Neutrophil (primary cell): ENCODE measurements at regions not wholly inside any gene's neighbourhood (a gene's known extent, or its start where the extent isn't known, plus 50 kb on each side); places are given as distances from the start of the nearest gene placed in this dataset.

ENCODE experiments used
- H3K27ac ChIP-seq: fragments of 200-600 bp; sonication (generic); 2 replicates; pipeline ENCODE4 v1.5.1; 2016; ENCODE audit warnings: mild to moderate bottlenecking, moderate library complexity
- H3K27me3 ChIP-seq: fragments of 200-600 bp; sonication (generic); 2 replicates; pipeline ENCODE4 v1.6.0; 2016; ENCODE audit warnings: mild to moderate bottlenecking
- H3K36me3 ChIP-seq: fragments of 200-600 bp; sonication (generic); 2 replicates; pipeline ENCODE4 v1.5.1; 2017
- H3K4me1 ChIP-seq, 2 experiments: fragments of 200-600 bp in 1 of 2; sonication (generic) in 1 of 2; 1 replicate in 1 of 2; 2 replicates in 1 of 2; pipeline versions ENCODE4 v1.5.1 to v1.6.1; 2013 to 2016; ENCODE audit warnings: low read depth in 1 of 2, low read length in 1 of 2, mild to moderate bottlenecking in 1 of 2, moderate library complexity in 1 of 2; ENCODE audit not compliant: control insufficient read depth in 1 of 2, insufficient read depth in 1 of 2
- H3K4me3 ChIP-seq, 2 experiments: fragments of 200-600 bp in 1 of 2; sonication (generic) in 1 of 2; 1 replicate in 1 of 2; 2 replicates in 1 of 2; pipeline ENCODE4 v1.5.1; 2013 to 2016; ENCODE audit warnings: low read depth in 1 of 2, low read length in 1 of 2, mild to moderate bottlenecking in 1 of 2, moderate library complexity in 1 of 2
- H3K9me3 ChIP-seq: fragments of 200-600 bp; sonication (generic); 2 replicates; pipeline ENCODE4 v1.5.1; 2016
- TF ChIP-seq, protein P1 (sequence below): fragments of 200-600 bp; sonication (generic); IDR thresholded peaks from 2 replicates; pipeline ENCODE4 v1.5.1; 2016; ENCODE audit warnings: antibody characterized with exemption

DNA sequence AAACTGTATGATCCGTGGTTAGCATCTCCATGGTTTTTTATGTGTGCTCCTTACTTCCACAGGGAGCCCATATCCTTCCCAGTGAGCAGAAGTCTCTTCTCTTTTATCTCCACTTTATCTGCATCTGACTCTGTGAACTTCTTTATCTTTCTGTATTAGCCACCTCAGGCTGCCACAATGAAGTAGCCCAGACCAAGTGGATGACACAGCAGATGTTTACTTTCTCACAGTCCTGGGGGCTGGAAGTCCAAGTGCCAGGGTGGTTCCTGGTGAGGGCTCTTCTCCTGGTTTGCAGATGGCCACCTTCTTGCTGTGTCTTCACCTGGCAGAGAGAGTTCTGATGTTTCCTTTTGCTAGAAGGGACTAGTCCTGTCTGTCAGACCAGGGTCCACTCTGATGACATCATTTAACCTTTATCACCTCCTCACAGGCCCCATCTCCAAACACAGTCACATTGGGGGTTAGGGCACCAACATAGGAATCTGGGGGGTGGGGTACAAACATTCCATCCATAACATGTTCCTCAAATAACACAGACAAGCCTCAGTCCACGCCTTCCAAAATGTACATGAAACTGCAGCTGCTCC lies 108.5 kb upstream of the RNF32 start:
- TF ChIP-seq, protein P1, sequence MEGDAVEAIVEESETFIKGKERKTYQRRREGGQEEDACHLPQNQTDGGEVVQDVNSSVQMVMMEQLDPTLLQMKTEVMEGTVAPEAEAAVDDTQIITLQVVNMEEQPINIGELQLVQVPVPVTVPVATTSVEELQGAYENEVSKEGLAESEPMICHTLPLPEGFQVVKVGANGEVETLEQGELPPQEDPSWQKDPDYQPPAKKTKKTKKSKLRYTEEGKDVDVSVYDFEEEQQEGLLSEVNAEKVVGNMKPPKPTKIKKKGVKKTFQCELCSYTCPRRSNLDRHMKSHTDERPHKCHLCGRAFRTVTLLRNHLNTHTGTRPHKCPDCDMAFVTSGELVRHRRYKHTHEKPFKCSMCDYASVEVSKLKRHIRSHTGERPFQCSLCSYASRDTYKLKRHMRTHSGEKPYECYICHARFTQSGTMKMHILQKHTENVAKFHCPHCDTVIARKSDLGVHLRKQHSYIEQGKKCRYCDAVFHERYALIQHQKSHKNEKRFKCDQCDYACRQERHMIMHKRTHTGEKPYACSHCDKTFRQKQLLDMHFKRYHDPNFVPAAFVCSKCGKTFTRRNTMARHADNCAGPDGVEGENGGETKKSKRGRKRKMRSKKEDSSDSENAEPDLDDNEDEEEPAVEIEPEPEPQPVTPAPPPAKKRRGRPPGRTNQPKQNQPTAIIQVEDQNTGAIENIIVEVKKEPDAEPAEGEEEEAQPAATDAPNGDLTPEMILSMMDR = no peak
- no peak overlapping the region for H3K27ac ChIP-seq
- peaks cover 14% of the 10 kb centered on the region for H3K27me3 ChIP-seq
- H3K4me1 ChIP-seq = no peaks in the 10 kb centered on the region
- no peaks in the 10 kb centered on the region for H3K36me3 ChIP-seq
- no peak overlapping the region for H3K4me3 ChIP-seq
- H3K9me3 ChIP-seq = no peaks in the 10 kb centered on the region

DNA sequence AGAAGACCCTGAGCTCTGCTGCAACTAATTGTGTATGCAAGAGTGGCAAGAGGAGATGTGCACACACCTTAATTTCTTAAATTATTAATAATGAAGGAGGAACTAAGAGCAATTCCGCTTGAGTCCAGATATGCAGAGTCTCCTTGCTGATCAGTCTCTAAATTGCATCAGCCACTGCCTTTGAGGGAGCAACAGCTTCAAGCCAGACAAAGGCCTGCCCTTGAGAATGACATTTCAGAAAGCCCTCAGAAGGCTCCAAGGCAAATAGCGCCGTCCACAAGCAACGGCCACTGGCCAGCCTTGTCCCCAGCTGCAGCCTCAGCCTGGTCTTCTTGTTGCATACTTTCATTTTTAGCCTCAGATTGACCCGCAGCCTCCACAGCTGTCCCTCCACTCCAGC lies 110.6 kb upstream of the RNF32 start:
- H3K4me1 ChIP-seq = no peaks in the 10 kb centered on the region

DNA sequence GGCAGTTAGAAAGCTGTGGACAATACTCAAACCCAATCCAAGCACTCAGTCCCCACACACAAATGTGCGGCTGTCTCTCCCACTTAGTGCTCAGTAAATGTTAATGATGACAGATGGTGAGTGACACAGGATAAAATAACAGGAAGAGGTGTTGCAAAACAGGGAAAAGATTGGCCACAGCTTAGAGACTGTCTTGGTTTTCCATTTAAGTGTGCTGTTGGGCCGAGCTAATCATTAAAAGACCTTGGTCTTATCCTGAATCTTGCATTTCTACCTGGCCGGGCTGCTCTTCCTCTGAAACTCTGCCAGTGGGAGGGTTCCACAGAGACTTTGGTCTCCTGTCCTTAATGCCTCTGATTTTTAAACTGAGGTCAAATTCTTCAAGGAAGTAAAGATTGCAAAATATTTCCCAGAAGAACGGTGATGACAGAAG lies 113.1 kb upstream of the RNF32 start:
- H3K27me3 ChIP-seq = peaks cover 14% of the 10 kb centered on the region
- H3K4me3 ChIP-seq = no peak overlapping the region
- H3K27ac ChIP-seq = no peak overlapping the region
- H3K9me3 ChIP-seq = no peaks in the 10 kb centered on the region
- no peaks in the 10 kb centered on the region for H3K4me1 ChIP-seq
- no peaks in the 10 kb centered on the region for H3K36me3 ChIP-seq
- TF ChIP-seq, protein P1 = no peak

More for the DNA sequence above, 110.6 kb upstream of the RNF32 start:
- Histone ChIP-seq H3K36me3 (no peaks in the 10 kb centered on the region), H3K4me3 (no peak overlapping the region), H3K27ac (no peak overlapping the region), H3K27me3 (peaks cover 14% of the 10 kb centered on the region), H3K9me3 (no peaks in the 10 kb centered on the region)
- TF ChIP-seq, protein P1 = no peak

DNA sequence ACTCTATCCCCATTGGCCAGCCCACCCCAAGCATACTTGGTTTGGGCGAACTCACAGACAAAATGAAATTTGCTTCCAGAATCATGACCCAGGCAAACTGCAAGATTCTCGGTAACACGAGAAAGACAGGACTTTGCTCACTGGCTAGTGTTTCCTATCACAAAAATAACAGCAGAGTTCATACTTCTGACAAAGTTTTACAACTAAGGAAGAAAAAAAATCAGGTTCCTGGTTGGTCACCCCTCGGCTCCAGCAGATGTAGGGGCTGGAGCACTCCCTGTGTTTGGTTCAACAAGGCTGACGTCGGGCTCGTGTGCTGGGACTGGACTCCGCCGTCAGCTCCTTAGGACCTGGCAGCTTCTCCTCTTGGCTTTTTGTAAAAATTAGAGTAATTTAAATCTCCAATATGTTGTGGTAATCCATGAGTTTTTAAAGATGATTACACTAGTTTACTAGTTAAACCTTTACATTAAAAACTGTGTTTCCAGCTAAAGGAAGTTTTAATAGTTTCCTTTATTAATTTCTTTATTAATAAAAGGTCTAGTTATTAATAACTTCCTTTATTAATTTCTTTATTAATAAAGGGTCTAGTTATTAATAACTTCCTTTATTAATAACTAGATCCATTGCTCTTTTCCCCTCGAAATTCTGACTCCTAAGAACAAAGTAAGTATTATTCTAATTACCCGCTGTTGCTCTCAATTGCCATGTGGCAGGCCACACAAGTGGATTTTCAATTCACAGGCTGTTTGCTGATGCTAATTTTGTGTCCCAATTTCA lies 115.6 kb upstream of the RNF32 start:
- TF ChIP-seq, protein P1 = no peak
- no peak overlapping the region for H3K27ac ChIP-seq
- no peaks in the 10 kb centered on the region for H3K36me3 ChIP-seq
- no peak overlapping the region for H3K4me3 ChIP-seq
- no peaks in the 10 kb centered on the region for H3K9me3 ChIP-seq
- peaks cover 12% of the 10 kb centered on the region for H3K27me3 ChIP-seq
- H3K4me1 ChIP-seq = no peaks in the 10 kb centered on the region

DNA sequence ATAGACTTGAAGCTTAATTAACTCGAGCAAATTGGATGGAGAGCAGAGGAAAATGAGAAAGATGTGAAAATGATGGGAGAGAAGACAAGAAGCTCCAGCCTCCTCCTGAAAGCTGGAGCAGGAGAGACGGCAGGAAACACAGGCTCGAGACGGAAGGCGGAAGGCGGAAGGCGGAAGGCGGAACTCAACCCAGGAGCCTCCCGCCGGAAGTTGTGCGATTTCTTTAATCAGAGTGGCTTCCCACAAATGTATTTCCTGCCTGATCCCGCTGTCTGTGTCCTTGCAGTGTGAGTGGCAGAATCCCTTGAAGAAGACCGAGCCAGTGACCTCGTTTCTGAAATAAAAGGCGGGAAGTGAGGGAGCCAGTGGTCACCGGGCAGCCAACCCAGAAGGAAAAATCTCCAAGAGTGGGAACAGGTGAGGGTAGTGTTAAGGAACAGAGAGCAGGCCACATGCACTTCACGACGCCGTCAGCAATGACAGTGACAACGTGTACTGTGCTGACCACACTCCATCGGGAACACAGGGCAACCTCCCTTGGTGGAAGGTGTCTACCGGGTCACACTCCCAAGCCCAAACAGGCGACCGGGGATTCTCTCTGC lies 117.0 kb upstream of the RNF32 start:
- Histone ChIP-seq H3K27me3 (peaks cover 7% of the 10 kb centered on the region), H3K9me3 (no peaks in the 10 kb centered on the region), H3K36me3 (no peaks in the 10 kb centered on the region), H3K27ac (no peak overlapping the region), H3K4me3 (no peak overlapping the region), H3K4me1 (no peaks in the 10 kb centered on the region)
- TF ChIP-seq, protein P1 = no peak
